Adrenal gland (tissue), 9 donors: ENCODE measurements at regions not wholly inside any gene's neighbourhood (a gene's known extent, or its start where the extent isn't known, plus 50 kb on each side); places are given as distances from the start of the nearest gene placed in this dataset.
A peak's percentile ranks its signal among the peaks of the same experiment; 100 is the strongest.

Source experiments
- DNase-seq, 7 donors: peaks; one replicate each; pipeline ENCODE4 v3.0.0-alpha.2; 2019 to 2020
- H3K27ac ChIP-seq, 5 donors: fragments of 200-600 bp; sonication (generic) in 4 of 5; 1 replicate in 3 of 5; 2 replicates in 2 of 5; pipeline versions ENCODE4 v1.5.1 to v1.8.0; 2016 to 2020; ENCODE audit warnings: mild to moderate bottlenecking in 1 of 5
- H3K27me3 ChIP-seq: fragments of 200-600 bp; 2 replicates; pipeline ENCODE4 v1.8.0; 2021
- H3K36me3 ChIP-seq, 2 donors: fragments of 200-600 bp; replicated peaks in 1 of 2; 1 replicate in 1 of 2; 2 replicates in 1 of 2; pipeline versions ENCODE4 v1.5.1 to v1.8.0; 2018 to 2022
- H3K4me1 ChIP-seq, 2 donors: fragments of 200-600 bp; replicated peaks in 1 of 2; 1 replicate in 1 of 2; 2 replicates in 1 of 2; pipeline versions ENCODE4 v1.5.1 to v1.8.0; 2018 to 2021
- H3K4me3 ChIP-seq, 4 donors: fragments of 200-600 bp; sonication (generic) in 3 of 4; one replicate each; pipeline ENCODE4 v1.5.1; 2016 to 2018
- H3K9me3 ChIP-seq, 3 donors: fragments of 200-600 bp; sonication (generic) in 1 of 3; replicated peaks in 1 of 3; 1 replicate in 2 of 3; 2 replicates in 1 of 3; pipeline versions ENCODE4 v1.5.1 to v1.8.0; 2016 to 2021
- CTCF ChIP-seq, 6 experiments: fragments of 450-650 bp in 4 of 6; fragments of 200-600 bp in 2 of 6; sonication (generic) in 1 of 6; IDR thresholded peaks; 1 replicate in 5 of 6; 2 replicates in 1 of 6; pipeline versions ENCODE4 v1.5.1 to v1.8.0; 2016 to 2021; ENCODE audit warnings: antibody characterized with exemption in 6 of 6, mild to moderate bottlenecking in 2 of 6, moderate library complexity in 1 of 6
- POLR2A ChIP-seq, 2 donors: fragments of 450-650 bp; IDR thresholded peaks; one replicate each; pipeline ENCODE4 v1.6.1; 2017; ENCODE audit warnings: antibody characterized with exemption in 2 of 2, mild to moderate bottlenecking in 2 of 2, moderate library complexity in 1 of 2
- WGBS, 4 donors: extraction: QIAGEN DNeasy Blood & Tissue Kit in 2 of 4; methylation state at CpG; one replicate each; pipeline versions ENCODE4 v1.1.5 to v1.1.7; 2013 to 2017; 5-methylcytosine and 5-hydroxymethylcytosine counted together
- intact Hi-C, 2 donors: fragments of 100-400 bp; cut with DNase I; formaldehyde crosslinking; loops; one replicate each; pipeline versions ENCODE4 v1.14.1 to v1.15.0; 2022 to 2023
- small RNA-seq, 2 donors: library from RNA; depleted of rRNA; stranded (forward); fragments of <200 nt; gene quantifications; one replicate each; pipeline ENCODE3, GENCODE V24; 2016
- donor health status: healthy with polysubstance abuse.
- donor health status: Bipolar disorder and iron deficiency.
- donor health status: DM: yes; HTN: yes; CAD: no.
- donor health status: DM: no; HTN: no; CAD: no.
- donor health status: DM: no; HTN: no; CAD: no.

DNA sequence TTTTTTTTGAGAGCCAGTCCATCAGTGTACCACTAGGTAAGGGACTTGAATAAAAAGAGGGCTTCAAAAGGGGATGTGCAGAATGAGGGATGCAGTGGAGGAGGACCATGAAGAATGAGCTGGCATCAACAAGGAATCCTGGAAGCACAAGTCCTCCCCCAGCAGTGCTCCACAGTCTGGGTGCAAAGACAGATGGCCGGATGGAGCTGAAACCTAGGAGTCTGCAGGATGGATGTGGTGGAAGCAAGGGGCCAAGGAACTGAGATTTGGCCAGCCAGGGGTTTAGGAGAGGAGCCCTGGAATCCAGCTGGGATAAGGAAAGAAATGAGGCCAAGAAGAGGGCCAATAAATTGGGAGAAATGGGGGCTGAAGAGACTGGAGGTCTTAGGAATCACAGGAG lies 51.8 kb upstream of the RAB6C start:
- H3K4me1 ChIP-seq: peaks cover 0 to 6% of the 10 kb centered on the region in 2 donors
- H3K27ac ChIP-seq: no peak overlapping the region
- WGBS, 4 donors: 74 to 90% (median 86%) methylated on average over 1 of the region's 1 CpG
- H3K9me3 ChIP-seq: no peaks in the 10 kb centered on the region
- H3K36me3 ChIP-seq: no peaks in the 10 kb centered on the region
- no peak overlapping the region for H3K4me3 ChIP-seq
- DNase-seq: no peak
- intact Hi-C loops: no loop called here
- TF ChIP-seq CTCF (IDR thresholded peaks at IDR 0.05): no peak
- no peak for TF ChIP-seq POLR2A (IDR thresholded peaks at IDR 0.05)
- peaks cover 9% of the 10 kb centered on the region for H3K27me3 ChIP-seq

DNA sequence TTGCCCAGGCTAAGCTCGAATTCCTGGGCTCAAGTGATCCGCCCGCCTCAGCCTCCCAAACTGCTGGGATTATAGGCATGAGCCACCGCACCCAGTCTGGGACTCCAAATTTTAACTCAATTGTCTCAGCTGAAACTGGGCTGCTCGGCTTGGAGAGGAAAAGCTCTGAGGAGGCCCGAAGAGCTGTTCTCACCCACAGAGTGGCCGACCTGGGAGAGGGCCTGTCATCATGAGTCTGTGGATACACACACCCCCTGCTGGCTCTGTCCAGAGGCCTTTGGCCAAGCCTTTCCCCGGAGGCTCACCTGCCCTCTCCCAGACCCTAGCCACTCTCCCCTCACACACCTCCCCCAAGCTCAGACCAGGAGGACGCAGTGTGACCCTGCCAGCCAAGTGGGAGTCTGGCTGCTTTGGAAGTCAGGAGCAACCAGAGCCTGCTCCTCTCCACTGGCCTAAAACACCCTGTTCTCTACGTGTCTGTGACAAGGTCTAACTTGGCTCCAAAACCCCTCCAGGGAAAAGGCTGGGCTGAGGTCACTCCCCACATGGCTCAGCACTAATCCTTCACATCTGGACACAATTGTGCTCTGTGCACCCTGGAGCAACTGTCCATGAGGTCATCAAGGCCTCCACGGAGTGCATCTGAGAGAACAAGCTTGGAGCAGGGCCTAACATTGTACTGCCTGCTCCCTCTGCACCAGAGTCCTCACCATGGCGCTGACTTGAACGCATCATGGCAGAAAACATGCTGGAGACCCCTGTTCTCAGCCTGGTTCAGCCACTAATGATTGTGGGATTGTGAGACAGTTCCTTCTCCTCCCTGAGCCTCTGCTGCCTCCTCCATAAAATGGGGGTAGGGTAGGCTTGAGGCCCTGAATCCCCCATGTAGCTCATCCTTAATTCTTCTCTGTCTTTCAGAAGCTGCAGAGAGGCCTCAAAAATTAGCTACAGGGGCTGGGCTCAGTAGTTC lies 49.9 kb upstream of the RAB6C start:
- WGBS, 4 donors: 77 to 89% (median 81%) methylated on average over 9 to 13 of the region's 13 CpGs
- intact Hi-C loops: loop anchor here in 1 of 2 donors (10.0 kb wide), 1 partner anchor 405 kb away; no protein-coding TSS in a partner anchor
- no peak for TF ChIP-seq CTCF (IDR thresholded peaks at IDR 0.05)
- TF ChIP-seq POLR2A (IDR thresholded peaks at IDR 0.05): no peak

More for the DNA sequence above, 49.9 kb upstream of the RAB6C start:
- peak in 1 of 7 donors; percentile 81 for DNase-seq
- Histone ChIP-seq H3K27me3 (peaks cover 6% of the 10 kb centered on the region), H3K27ac (peak overlapping the region in 1 of 5 donors; percentile 45), H3K36me3 (no peaks in the 10 kb centered on the region), H3K4me3 (no peak overlapping the region), H3K9me3 (no peaks in the 10 kb centered on the region), H3K4me1 (no peaks in the 10 kb centered on the region)

Small RNA genes lying in the stretch of these regions (small RNA-seq; reads per million reads assigned to genes)
- gene RNA5SP103: 0 to 0.08 reads per million in 2 donors
